Stomach (tissue), 4 donors: ENCODE measurements at regions not wholly inside any gene's neighbourhood (a gene's known extent, or its start where the extent isn't known, plus 50 kb on each side); places are given as distances from the start of the nearest gene placed in this dataset.

Experiments
- EP300 ChIP-seq: sonication (generic); formaldehyde crosslinking; IDR thresholded peaks from one replicate; pipeline ENCODE4 v1.6.1; 2017; ENCODE audit warnings: antibody characterized with exemption
- POLR2A ChIP-seq, 4 donors: fragments of 450-650 bp; IDR thresholded peaks; one replicate each; pipeline ENCODE4 v1.6.1; 2016; ENCODE audit warnings: antibody characterized with exemption in 4 of 4, control low read depth in 2 of 4, mild to moderate bottlenecking in 1 of 4, moderate library complexity in 1 of 4
- POLR2AphosphoS5 ChIP-seq, 3 donors: sonication (generic); formaldehyde crosslinking; IDR thresholded peaks; one replicate each; pipeline ENCODE4 v1.6.1; 2016; ENCODE audit warnings: antibody characterized with exemption in 3 of 3
- TF ChIP-seq, protein P1 (sequence below), 7 experiments: fragments of 450-650 bp in 4 of 7; fragments of 200-600 bp in 3 of 7; sonication (generic) in 3 of 7; IDR thresholded peaks; one replicate each; pipeline ENCODE4 v1.5.1; 2016 to 2019; ENCODE audit warnings: antibody characterized with exemption in 7 of 7, control low read depth in 2 of 7, mild to moderate bottlenecking in 1 of 7

DNA sequence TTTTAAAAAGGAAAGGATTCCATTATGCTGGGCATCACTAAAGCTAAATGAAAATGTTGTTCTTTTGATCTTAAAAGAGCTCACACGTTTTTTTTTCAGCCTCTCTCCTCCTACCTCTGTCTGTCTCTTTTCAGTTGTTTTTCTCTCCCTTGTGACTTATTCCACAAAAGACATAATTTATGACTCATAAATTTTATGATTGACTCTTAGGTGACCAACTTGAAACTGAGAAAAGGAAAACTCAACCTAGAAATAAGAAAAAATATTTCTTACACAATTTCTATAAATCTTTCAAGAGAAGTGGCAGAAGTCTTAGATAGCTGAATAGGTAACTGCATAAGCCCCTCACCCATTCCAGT lies 227.7 kb upstream of the DDHD1 start:
- TF ChIP-seq EP300 (no peak), POLR2A (IDR thresholded peaks at IDR 0.05) (no peak), POLR2AphosphoS5 (IDR thresholded peaks at IDR 0.05) (no peak)
- TF ChIP-seq, protein P1, sequence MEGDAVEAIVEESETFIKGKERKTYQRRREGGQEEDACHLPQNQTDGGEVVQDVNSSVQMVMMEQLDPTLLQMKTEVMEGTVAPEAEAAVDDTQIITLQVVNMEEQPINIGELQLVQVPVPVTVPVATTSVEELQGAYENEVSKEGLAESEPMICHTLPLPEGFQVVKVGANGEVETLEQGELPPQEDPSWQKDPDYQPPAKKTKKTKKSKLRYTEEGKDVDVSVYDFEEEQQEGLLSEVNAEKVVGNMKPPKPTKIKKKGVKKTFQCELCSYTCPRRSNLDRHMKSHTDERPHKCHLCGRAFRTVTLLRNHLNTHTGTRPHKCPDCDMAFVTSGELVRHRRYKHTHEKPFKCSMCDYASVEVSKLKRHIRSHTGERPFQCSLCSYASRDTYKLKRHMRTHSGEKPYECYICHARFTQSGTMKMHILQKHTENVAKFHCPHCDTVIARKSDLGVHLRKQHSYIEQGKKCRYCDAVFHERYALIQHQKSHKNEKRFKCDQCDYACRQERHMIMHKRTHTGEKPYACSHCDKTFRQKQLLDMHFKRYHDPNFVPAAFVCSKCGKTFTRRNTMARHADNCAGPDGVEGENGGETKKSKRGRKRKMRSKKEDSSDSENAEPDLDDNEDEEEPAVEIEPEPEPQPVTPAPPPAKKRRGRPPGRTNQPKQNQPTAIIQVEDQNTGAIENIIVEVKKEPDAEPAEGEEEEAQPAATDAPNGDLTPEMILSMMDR (IDR thresholded peaks at IDR 0.05) = no peak
